NCI-H748 (cell line): ENCODE measurements at regions not wholly inside any gene's neighbourhood (a gene's known extent, or its start where the extent isn't known, plus 50 kb on each side); places are given as distances from the start of the nearest gene placed in this dataset.
"Not testable (repeated sequence)": the region's sequence is repeated elsewhere in the genome, so short reads cannot be mapped to it uniquely, and the experiment has no call there.

Experiments
- DNase-seq: peaks from one replicate; lab custom pipeline; 2025; ENCODE audit not compliant: unreplicated experiment; lab: John Stamatoyannopoulos, UW

DNA sequence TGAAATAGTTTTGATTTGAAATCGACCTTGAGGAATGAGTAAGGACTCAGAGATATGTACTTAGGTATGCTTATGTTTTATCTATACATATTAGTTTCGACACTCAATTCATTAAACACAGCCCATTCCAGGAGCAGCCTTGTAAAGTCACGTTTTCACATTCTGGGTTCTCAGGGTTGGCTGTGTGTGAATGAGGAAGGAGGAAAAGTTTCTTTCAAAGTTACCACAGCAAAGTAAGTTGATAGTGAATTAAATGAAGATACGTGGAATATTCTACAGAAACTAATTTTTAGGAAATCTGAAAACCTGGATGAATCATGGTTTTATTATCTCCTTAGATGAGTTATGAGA, 133.5 kb downstream of the C3orf38 start:
- no peak for DNase-seq

DNA sequence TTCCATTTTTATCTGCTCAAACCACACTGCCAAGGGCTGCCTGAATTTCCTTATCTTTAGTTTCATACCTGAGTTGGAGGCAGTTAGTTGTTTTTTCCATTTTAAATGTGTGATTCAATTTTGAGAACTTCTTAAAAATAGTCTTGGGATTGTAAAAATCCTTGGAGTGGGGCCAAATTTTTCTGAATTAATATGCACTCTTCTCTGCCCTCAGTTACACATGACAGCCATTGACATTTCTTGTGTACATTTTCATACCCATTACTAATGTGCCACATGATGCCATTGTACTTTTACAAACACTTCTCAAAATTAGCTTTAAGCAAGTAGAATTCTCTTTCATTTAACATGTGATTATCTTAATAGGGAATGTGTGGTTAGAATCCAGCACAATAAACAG, 141.7 kb downstream of the C3orf38 start:
- DNase-seq: peak; percentile 1

DNA sequence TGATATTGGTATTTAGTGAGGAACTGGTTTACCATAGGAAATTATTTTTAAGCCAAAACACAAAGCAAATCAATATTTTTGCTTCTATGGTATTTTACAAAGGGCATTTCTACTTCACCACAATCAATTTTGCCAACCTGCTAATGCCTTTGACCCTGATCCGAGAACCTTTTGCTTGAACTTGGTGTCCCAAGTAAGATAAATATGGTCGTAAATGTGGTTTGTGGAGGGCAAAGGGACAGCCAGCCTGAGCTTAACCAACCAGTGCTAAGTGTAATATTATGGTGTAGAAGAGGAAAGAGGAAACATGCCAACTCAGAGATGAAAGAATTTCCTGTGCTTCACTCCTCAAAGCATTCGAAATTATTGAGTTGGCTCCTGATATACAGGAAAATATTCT, 148.4 kb downstream of the C3orf38 start:
- no peak for DNase-seq

DNA sequence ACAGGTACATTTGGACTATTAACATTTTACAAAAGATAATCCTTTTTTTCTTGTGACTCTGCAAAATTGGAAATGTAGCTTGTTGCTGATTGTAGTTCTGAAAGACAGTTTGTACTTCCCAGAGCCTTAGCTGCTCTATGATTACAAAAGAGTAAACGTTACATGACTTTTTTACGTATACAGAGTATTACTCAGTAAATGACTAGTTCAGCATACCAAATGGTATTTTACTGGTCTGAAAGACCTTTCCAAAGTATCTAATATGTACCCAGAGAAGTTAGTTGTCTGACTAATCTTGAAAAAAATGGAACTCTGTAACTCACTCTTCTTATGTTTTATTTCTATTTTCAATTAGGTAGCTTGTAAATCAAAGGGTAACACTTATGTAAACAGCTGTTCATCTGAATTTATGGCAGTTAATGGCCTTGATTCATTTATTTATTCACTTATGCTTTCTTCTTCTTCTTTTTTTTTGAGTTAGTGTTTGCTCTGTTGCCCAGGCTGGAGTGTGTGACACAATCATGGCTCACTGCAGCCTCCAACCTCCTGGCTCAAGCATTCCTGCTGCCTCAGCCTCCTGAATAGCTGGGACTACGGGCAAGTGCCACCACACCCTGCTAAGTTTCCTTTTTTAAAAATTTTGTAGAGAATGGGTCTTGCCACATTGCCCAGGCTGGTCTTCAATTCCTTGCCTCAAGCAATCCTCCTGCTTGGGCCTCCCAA, 151.7 kb downstream of the C3orf38 start:
- no peak for DNase-seq

DNA sequence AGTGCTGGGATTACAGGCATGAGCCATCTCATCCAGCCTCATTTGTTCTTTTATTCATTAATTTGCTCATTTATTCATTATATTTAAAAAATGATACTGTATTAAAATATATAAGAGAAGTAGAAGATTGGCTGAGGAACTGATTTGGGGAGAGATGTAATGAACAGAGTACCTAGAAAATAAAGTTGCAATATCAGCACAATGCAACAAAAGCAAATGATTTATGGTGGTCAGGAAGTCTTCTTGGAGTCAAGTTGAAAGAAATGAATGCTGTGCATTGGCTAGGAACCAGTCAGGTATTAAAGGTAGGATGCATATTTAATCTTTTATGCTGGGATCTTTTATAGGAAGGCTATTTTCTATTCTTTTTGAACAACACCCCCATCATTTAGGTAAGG, 152.2 kb downstream of the C3orf38 start:
- no peak for DNase-seq

DNA sequence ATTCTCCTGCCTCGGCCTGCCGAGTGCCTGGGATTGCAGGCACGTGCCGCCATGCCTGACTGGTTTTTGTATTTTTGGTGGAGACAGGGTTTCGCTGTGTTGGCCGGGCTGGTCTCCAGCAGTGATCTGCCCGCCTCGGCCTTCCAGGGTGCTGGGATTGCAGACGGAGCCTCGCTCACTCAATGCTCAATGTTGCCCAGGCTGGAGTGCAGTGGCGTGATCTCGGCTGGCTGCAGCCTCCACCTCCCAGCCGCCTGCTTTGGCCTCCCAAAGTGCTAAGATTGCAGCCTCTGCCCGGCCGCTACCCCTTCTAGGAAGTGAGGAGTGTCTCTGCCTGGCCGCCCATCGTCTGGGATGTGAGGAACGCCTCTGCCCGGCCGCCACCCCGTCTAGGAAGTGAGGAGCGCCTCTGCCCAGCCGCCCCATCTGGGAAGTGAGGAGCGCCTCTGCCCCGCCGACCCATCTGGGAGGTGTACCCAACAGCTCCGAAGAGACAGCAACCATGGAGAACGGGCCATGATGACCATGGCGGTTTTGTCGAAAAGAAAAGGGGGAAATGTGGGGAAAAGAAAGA, 153.7 kb downstream of the C3orf38 start:
- DNase-seq: not testable (repeated sequence)

DNA sequence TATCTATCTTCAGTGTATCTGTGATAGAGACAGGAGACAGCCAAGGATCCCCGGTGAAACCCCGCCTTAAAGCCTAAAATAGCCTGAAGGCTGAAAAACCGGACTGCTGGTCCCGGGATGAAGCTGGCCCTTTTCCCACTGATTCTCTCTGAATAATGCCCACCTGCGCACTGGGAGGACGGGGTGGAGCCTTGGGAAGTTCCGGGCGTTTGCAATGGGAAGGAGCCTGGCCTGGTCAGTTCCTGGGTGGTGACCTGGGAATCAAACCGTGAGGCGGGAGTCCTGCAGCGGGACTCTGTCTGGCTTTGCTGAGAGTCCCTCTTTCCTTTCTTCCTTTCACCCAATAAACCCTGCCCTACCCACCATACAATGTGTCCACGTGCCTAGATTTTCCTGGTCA, 157.9 kb downstream of the C3orf38 start:
- no peak for DNase-seq

DNA sequence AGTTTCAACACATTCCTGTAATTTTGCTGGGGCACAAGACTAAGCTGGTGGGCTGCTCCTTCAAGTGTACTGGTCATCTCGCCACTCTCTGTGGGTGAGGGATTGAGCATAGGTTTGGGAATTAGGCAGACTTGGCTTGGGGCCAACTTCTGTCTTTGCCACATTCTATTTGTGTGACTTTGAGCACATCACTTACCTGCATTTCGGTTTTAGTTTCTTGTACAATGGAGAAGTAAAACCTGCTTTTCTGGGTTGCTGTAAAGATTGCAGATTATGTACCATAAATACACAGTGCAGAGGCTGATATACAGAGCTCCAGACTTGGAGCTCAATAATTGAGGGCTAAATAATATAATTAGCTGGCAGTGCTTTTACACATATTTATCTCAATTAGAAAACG, 162.1 kb downstream of the C3orf38 start:
- DNase-seq: peak; percentile 70

DNA sequence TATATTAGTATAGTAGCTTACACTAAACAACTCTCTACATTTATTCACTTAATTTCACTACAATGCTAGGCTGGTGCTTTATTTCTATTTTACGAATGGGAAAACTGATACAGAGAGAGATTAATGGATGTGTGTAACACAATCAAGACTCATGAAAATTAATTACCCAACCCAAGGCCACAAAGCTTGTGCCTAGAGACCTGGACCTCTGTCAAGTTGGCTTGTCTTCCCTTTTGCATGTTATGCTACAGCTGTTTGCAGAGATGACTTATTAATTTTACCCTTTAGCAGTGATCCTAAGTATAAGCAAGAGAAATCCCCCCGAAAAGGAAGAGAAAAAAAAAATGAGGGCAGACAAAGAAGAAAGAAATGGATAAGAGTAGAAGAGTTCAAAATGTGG, 162.5 kb downstream of the C3orf38 start:
- peak; percentile 49 for DNase-seq

DNA sequence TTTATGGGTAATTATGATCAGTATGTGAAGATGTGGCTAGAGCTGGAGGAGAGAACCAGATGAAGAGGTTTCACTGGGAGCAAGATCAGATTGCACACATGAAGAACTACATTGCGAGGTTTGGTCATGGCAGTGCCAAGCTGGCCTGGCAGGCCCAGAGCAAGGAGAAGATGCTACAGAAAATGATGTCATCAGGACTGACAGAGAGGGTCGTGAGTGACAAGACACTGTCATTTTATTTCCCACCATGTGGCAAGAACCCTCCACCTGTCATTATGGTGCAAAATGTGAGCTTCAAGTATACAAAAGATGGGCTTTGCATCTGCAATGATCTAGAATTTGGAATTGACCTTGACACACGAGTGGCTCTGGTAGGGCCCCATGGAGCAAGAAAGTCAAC, 168.3 kb downstream of the C3orf38 start:
- DNase-seq: no peak

DNA sequence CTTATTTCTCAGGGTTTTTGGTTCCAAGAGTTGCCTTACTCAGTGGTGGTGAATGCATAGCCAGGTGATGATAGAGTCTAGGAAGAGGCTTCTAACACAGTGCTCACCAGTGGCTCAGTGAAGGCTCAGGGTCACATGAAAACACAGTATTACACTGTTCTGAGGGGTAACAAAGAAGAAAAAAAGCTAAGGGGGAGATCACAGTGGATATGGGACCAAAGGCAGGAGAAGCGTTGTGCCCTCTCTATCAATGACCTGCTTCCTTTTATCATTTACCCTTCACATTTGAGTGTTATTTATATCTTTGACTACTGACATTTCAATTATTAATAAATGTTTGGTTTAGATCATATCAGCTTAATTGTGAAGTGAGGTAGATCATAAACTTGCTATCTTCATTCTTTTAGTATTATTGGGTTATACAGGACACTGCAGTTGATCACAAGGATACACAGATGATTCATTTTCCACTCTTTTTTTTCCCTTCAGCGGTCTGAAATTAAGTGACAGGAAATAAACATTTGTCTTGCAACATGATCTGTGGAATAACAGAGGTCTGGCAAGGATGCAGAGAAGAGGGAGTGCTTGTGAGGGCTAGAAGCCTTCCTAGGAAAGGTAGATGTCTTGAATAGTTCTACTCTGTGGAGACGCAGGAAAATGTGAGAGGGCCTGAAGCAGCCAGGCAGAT, 171.7 kb downstream of the C3orf38 start:
- DNase-seq: peak; percentile 51

DNA sequence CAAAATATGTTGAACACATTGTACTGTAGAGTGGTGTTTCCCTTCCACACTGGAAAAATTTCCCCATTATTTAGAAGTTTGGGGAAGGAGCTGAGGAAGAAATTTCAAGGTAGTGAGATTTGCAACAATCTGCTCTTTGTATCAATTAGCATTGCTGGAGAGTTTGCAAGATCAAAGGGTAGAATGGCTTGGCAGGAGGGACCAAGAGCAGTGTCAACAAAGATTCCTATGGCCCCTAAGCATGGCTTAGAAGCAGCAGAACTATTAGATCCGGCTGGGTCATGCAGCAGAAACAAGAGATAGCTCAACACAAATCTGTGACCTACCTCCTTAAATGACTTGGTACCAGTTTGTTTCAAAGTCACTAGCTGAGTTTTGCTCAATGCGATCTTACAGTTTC, 175.0 kb downstream of the C3orf38 start:
- DNase-seq: no peak

DNA sequence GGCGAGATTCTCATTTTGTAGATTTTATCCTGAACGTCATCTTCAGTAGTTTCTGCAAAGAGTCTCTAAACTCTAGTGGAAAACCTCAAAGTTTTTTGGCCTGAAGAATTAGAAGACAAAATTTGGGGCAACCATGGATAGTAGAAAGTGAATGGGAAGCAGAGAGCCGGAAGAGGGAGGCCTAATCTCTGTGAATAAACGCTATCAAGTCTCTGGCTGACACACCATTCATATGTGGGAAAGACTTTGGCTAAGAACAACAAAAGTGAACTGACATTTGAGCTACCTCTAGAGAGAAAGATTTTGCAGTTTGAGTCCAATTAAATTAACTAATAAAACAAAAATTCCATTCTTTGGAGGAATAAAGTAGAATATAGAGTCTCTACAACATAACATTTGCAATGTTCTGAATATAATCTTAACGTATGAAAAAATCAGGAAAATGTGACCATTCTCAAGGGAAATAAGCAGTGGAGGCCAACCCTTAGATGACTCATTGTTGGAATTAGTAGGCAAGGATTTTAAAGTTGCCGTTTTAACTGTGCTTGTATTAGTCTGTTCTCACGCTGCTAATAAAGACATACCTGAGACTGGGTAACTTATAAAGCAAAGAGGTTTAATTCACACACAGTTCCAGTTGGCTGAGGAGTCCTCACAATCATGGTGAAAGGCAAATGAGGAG, 184.6 kb downstream of the C3orf38 start:
- no peak for DNase-seq

DNA sequence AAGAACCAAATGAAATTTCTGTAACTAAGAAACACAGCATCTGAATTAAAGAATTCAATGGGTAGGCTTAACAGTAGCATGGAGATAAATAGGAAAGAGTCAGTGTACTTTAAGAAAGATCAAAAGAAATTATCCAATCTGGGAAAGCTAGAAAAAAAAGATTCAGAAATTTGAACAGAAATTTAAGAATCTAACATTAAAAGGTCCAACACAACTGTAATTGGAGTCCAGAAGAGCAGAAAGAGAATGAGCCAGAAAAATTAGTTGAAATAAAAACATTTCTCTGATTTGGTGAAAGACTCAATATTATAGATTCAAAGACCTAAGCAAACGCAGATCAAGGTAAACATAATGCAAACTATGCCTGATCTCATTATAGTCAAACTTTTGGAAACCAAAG, 187.1 kb downstream of the C3orf38 start:
- DNase-seq: no peak

DNA sequence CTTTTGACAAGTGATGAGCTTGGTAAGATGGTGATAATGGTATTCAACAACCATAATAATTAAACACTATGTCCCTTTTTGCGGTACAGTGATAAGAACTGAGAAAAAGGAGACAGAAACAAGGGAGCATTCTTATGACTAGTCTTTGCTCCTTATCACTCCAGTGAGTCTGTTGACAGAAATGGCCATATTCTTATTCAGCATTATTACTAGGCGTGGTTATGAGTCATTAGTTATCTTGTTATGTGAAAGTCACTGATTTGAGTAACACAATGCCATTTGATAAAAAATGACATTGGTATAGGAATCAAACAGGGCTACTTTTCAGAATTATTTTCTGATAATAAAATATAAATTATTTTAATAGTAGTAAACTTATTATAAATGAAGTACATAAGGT, 193.5 kb downstream of the C3orf38 start:
- DNase-seq: no peak

DNA sequence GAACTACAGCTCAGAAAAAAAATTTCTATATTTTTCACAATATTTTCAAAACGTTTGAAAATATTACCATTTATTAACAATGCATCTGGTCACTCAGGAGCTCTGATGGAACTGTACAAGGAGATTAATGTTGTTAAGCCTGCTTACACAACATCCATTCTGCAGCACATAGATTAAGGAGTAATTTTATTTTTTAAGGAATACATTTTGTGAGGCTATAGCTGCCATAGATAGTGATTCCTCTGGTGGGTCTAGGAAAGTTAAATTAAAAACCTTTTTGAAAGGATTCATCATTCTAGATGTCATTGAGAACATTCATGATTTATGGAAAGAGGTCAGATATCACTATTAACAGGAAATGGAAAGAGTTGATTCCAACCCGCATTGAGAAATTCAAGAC, 196.9 kb downstream of the C3orf38 start:
- DNase-seq: no peak

DNA sequence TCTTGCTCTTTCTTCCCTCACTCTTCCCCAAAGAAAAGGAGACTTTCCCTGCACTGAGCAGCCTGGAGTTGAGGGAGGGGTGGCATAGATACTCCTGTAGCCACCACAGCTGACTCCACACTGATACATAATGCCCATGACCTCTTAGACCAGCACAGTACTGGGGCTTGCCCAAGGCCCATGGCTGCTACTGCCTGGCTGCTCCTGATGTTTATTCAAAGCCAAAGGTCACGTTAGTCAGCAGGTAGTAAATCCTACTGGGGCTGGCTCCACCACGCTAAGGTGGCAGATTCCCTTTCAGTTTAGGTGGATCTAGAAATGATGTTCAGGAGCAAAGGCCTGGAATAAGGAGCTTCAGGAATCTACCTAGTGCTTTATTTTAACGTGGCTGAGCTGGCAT, 212.7 kb downstream of the C3orf38 start:
- DNase-seq: no peak

DNA sequence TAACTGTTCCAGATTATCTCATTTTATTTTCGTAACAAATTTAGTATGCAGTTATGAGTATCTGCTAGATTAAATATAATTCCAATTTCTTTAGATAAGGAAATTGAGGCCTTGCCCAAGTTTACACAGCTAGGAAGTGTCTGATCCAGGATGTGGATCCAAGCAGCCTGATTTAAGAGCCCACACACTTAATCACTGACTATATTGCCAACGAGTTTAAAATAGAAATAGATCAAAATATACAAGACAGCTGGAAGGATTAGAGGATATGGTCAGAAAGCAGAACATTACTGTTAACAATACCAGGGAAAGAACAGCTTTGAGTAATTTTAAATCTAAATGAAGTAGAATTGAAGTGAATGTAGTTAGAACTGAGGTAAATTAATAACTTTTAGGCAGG, 215.2 kb downstream of the C3orf38 start:
- DNase-seq: no peak

DNA sequence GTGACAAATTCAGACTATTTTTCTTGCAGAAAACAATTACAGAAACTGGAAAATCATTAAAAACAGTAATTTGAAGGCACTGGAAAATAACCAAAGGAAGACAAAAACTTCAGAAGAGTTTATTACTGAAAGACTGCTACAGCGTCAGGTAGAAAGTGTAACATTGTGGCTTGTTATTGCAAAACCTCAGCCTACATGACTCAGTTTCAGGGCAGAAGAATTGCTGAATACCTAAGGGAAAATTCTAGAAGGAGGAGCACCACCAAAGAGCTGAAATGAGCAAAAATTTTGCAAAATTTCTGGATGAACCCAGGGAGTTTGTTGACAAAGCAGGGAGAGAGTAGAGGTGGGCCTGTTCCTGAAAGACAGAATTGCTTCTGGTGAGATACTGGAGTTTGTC, 219.6 kb downstream of the C3orf38 start:
- no peak for DNase-seq

DNA sequence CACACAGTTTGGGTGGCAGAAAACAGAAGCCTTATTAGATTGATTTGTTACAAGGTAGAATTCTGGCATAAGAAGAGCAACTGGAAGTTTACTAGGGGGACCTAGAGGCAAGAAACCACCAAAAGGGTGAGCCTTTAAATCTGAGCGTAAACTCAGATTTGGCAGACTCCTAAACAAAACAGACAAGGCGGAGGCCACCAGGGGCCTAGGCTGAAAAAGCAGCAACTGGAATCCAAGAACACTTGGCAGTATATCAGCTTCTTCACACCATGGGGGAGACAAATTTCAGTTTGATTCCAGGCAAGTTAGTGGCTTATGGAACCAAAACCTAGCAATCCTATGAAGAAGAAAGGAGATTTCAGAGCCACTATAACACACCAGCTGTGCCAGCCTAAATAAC, 220.0 kb downstream of the C3orf38 start:
- DNase-seq: no peak

DNA sequence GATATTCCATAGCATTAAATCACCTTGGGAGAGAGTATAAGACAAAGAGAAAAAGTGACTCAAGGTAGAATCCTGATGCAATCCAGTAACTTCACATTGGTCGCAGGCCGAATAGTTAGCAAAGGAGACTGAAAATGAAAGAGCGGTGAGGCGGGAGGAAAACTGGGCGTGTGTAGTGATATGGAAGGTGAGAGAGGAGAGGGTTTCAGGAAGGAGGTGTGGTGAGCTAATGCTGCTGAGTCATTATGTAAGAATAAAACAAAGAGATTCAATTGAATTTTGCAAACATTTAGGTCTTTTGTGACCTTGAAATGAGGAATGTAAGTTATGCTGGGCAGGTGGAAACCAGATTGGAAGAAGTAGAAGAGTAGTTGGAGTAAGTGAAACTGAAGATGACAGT, 235.3 kb downstream of the C3orf38 start:
- no peak for DNase-seq

DNA sequence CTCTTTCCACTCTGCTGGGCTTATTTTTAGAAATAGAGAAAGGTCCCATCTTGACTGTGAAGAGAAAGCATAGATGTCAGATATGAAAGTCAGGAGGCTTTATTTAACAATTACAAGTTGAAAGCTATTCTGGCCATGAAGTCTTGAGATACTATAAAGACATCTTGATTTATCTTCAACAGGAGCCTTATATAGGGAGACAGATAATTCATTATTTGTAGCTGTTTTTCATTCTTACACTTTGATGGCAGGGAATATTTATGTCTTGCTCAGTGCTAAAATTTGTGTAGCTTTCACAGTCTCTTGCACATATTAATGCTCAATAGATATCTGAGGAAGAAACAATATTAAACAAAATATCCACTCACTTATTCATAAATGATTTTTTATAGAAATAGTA, 248.8 kb downstream of the C3orf38 start:
- DNase-seq: no peak
